ENCODE measurements at regions not wholly inside any gene's neighbourhood (a gene's known extent, or its start where the extent isn't known, plus 50 kb on each side); places are given as distances from the start of the nearest gene placed in this dataset.

- 85% methylated on average over 5 of the region's 5 CpGs for WGBS
- DNase-seq (ENCODE audit: low spot score in 2 of 2), result no peak
- Histone ChIP-seq H3K27ac (no peak overlapping the region), H3K36me3 (no peaks in the 10 kb centered on the region), H3K27me3 (no peaks in the 10 kb centered on the region), H3K9me3 (no peaks in the 10 kb centered on the region), H3K4me1 (no peaks in the 10 kb centered on the region), H3K4me3 (no peak overlapping the region)
- TF ChIP-seq, protein P1, sequence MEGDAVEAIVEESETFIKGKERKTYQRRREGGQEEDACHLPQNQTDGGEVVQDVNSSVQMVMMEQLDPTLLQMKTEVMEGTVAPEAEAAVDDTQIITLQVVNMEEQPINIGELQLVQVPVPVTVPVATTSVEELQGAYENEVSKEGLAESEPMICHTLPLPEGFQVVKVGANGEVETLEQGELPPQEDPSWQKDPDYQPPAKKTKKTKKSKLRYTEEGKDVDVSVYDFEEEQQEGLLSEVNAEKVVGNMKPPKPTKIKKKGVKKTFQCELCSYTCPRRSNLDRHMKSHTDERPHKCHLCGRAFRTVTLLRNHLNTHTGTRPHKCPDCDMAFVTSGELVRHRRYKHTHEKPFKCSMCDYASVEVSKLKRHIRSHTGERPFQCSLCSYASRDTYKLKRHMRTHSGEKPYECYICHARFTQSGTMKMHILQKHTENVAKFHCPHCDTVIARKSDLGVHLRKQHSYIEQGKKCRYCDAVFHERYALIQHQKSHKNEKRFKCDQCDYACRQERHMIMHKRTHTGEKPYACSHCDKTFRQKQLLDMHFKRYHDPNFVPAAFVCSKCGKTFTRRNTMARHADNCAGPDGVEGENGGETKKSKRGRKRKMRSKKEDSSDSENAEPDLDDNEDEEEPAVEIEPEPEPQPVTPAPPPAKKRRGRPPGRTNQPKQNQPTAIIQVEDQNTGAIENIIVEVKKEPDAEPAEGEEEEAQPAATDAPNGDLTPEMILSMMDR (IDR thresholded peaks at IDR 0.05), result no peak
- TF ChIP-seq POLR2A (IDR thresholded peaks at IDR 0.05) (no peak), EP300 (IDR thresholded peaks at IDR 0.05) (no peak), POLR2AphosphoS5 (IDR thresholded peaks at IDR 0.05) (no peak)
Observed at GRCh38 chr15:25535866-25536265, 97.0 kb upstream of the UBE3A start.

DNA sequence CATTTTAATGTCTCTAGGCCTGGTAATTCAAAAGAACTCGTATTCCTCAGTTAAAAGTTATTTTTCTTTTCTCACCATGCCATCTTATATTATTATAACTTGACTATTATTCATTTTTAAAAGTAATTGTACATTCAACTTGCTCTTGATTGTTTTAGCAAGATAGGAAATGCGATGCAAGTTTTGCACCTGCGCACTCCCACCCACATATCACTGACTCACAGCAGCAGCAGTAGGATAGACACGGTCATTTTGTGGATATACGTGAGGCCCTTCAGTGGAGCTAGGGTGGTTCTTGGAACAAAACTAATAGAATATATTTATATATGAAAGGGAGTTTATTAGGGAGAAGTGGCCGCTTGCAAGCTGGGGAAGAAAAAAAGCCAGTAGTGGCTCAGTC lies 95.5 kb upstream of the UBE3A start:
- H3K9me3 ChIP-seq, result no peaks in the 10 kb centered on the region
- no peak overlapping the region for H3K4me3 ChIP-seq
- H3K27me3 ChIP-seq, result no peaks in the 10 kb centered on the region
- WGBS, result 92% methylated on average over 6 of the region's 6 CpGs
- H3K36me3 ChIP-seq, result no peaks in the 10 kb centered on the region
- H3K27ac ChIP-seq, result no peak overlapping the region
- DNase-seq (ENCODE audit: low spot score in 2 of 2), result no peak
- TF ChIP-seq, protein P1 (IDR thresholded peaks at IDR 0.05), result no peak
- no peak for TF ChIP-seq POLR2A (IDR thresholded peaks at IDR 0.05)
- no peaks in the 10 kb centered on the region for H3K4me1 ChIP-seq

GRCh38 chr15:25532269-25533140 lies 93.7 kb upstream of the UBE3A start:
- Histone ChIP-seq H3K9me3 (no peaks in the 10 kb centered on the region), H3K36me3 (no peaks in the 10 kb centered on the region), H3K27ac (no peak overlapping the region), H3K4me1 (no peaks in the 10 kb centered on the region), H3K27me3 (no peaks in the 10 kb centered on the region), H3K4me3 (no peak overlapping the region)
- 50% methylated on average over 4 of the region's 4 CpGs for WGBS
- no peak for DNase-seq (ENCODE audit: low spot score in 2 of 2)
- TF ChIP-seq EP300 (IDR thresholded peaks at IDR 0.05) (no peak), POLR2AphosphoS5 (IDR thresholded peaks at IDR 0.05) (no peak), POLR2A (IDR thresholded peaks at IDR 0.05) (no peak)
- TF ChIP-seq, protein P1 (IDR thresholded peaks at IDR 0.05), result no peak

GRCh38 chr15:25529774-25530173 lies 91.0 kb upstream of the UBE3A start:
- H3K9me3 ChIP-seq, result no peaks in the 10 kb centered on the region
- no peak overlapping the region for H3K27ac ChIP-seq
- H3K27me3 ChIP-seq, result no peaks in the 10 kb centered on the region
- no peaks in the 10 kb centered on the region for H3K36me3 ChIP-seq
- H3K4me1 ChIP-seq, result no peaks in the 10 kb centered on the region
- TF ChIP-seq, protein P1 (IDR thresholded peaks at IDR 0.05), result no peak
- TF ChIP-seq POLR2A (IDR thresholded peaks at IDR 0.05) (no peak), POLR2AphosphoS5 (IDR thresholded peaks at IDR 0.05) (no peak), EP300 (IDR thresholded peaks at IDR 0.05) (no peak)
- 95% methylated on average over 3 of the region's 3 CpGs for WGBS
- DNase-seq (ENCODE audit: low spot score in 2 of 2), result no peak
- H3K4me3 ChIP-seq, result no peak overlapping the region

DNA sequence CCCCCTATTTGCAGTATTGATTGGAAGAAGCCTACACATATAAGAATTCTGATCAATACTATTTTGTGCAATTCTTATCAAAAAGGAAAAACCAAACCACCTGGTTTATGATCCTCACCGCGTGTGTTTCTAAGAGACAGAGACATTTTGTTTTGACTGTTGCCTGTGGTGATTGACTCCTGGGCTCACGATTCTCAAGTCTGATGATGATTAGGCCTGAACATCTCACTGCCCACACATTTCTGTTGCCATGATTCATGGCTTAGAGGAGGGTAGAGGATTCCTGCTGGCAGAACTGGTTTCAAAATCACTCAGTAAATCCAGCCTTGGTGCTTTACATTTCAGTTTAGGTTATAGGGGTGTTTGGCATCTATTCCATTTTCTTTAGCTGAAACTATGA lies 88.3 kb upstream of the UBE3A start:
- no peak for DNase-seq (ENCODE audit: low spot score in 2 of 2)
- 50% methylated on average over 3 of the region's 3 CpGs for WGBS
- no peaks in the 10 kb centered on the region for H3K36me3 ChIP-seq
- no peaks in the 10 kb centered on the region for H3K9me3 ChIP-seq
- no peak overlapping the region for H3K27ac ChIP-seq
- no peak overlapping the region for H3K4me3 ChIP-seq
- H3K4me1 ChIP-seq, result no peaks in the 10 kb centered on the region
- no peaks in the 10 kb centered on the region for H3K27me3 ChIP-seq
- no peak for TF ChIP-seq POLR2AphosphoS5 (IDR thresholded peaks at IDR 0.05)
- TF ChIP-seq EP300 (IDR thresholded peaks at IDR 0.05), result no peak
- TF ChIP-seq, protein P1 (IDR thresholded peaks at IDR 0.05), result no peak
- TF ChIP-seq POLR2A (IDR thresholded peaks at IDR 0.05), result no peak

All from suprapubic skin (tissue), 4 donors.